HEK293 (cell line): ENCODE measurements at regions not wholly inside any gene's neighbourhood (a gene's known extent, or its start where the extent isn't known, plus 50 kb on each side); places are given as distances from the start of the nearest gene placed in this dataset.

Experiments used
- ATF2 ChIP-seq: fragments of 450-650 bp; formaldehyde crosslinking; IDR thresholded peaks from 2 replicates; pipeline ENCODE4 v1.5.1; 2016; ENCODE audit warnings: missing biosample characterization, missing genetic modification characterization, low read depth
- CTCF ChIP-seq: fragments of 450-650 bp; formaldehyde crosslinking; IDR thresholded peaks from 2 replicates; pipeline ENCODE4 v1.5.1; 2016; ENCODE audit warnings: missing biosample characterization, missing genetic modification characterization
- GLI4 ChIP-seq: fragments of 450-650 bp; formaldehyde crosslinking; IDR thresholded peaks from 2 replicates; pipeline ENCODE4 v1.5.1; 2016; ENCODE audit warnings: missing biosample characterization, missing genetic modification characterization
- KLF1 ChIP-seq: fragments of 450-650 bp; formaldehyde crosslinking; IDR thresholded peaks from 2 replicates; pipeline ENCODE4 v1.5.1; 2016; ENCODE audit warnings: missing biosample characterization, missing genetic modification characterization
- KLF9 ChIP-seq: fragments of 450-650 bp; formaldehyde crosslinking; IDR thresholded peaks from 2 replicates; pipeline ENCODE4 v1.5.1; 2016; ENCODE audit warnings: missing biosample characterization, missing genetic modification characterization, low read depth
- MYNN ChIP-seq: fragments of 450-650 bp; formaldehyde crosslinking; IDR thresholded peaks from 2 replicates; pipeline ENCODE4 v1.5.1; 2016; ENCODE audit warnings: missing biosample characterization, missing genetic modification characterization, borderline replicate concordance
- SALL2 ChIP-seq: fragments of 450-650 bp; formaldehyde crosslinking; IDR thresholded peaks from 2 replicates; pipeline ENCODE4 v1.5.0; 2017; ENCODE audit warnings: missing biosample characterization, mild to moderate bottlenecking, missing genetic modification characterization, borderline replicate concordance
- SP7 ChIP-seq: fragments of 450-650 bp; formaldehyde crosslinking; IDR thresholded peaks from 2 replicates; pipeline ENCODE4 v1.5.1; 2016; ENCODE audit warnings: missing biosample characterization, missing genetic modification characterization
- TCF7L2 ChIP-seq: IDR thresholded peaks from 2 replicates; pipeline ENCODE4 v1.6.1; 2011; ENCODE audit warnings: low read depth, mild to moderate bottlenecking, inconsistent platforms, low read length, moderate library complexity, borderline replicate concordance
- WT1 ChIP-seq: fragments of 450-650 bp; formaldehyde crosslinking; IDR thresholded peaks from 2 replicates; pipeline ENCODE4 v1.5.1; 2016; ENCODE audit warnings: missing biosample characterization, missing genetic modification characterization
- ZNF18 ChIP-seq: fragments of 450-650 bp; formaldehyde crosslinking; IDR thresholded peaks from 2 replicates; pipeline ENCODE4 v1.5.1; 2016; ENCODE audit warnings: missing biosample characterization, missing genetic modification characterization
- ZNF302 ChIP-seq: fragments of 450-650 bp; formaldehyde crosslinking; IDR thresholded peaks from 2 replicates; pipeline ENCODE4 v1.5.1; 2016; ENCODE audit warnings: missing biosample characterization, missing genetic modification characterization, low read depth
- ZNF629 ChIP-seq: fragments of 450-650 bp; formaldehyde crosslinking; IDR thresholded peaks from 2 replicates; pipeline ENCODE4 v1.5.1; 2017; ENCODE audit warnings: missing biosample characterization, missing genetic modification characterization
- ZXDB ChIP-seq: fragments of 450-650 bp; formaldehyde crosslinking; IDR thresholded peaks from 2 replicates; pipeline ENCODE4 v1.5.1; 2016; ENCODE audit warnings: missing biosample characterization, missing genetic modification characterization

GRCh38 chr11:70544774-70545609 lies 146.7 kb downstream of the CTTN start:
- TF ChIP-seq WT1 (tag by site-specific recombination) (no peak), ZNF302 (tag by site-specific recombination) (no peak), CTCF (no peak), TCF7L2 (no peak), ZXDB (tag by site-specific recombination) (no peak), ZNF629 (tag by site-specific recombination) (no peak), SP7 (no peak), ZNF18 (no peak), KLF1 (tag by site-specific recombination) (no peak), KLF9 (tag by site-specific recombination) (no peak), GLI4 (tag by site-specific recombination) (no peak), MYNN (tag by site-specific recombination) (no peak), SALL2 (tag by site-specific recombination) (no peak), ATF2 (no peak)
